ENCODE measurements at regions not wholly inside any gene's neighbourhood (a gene's known extent, or its start where the extent isn't known, plus 50 kb on each side); places are given as distances from the start of the nearest gene placed in this dataset.

DNA sequence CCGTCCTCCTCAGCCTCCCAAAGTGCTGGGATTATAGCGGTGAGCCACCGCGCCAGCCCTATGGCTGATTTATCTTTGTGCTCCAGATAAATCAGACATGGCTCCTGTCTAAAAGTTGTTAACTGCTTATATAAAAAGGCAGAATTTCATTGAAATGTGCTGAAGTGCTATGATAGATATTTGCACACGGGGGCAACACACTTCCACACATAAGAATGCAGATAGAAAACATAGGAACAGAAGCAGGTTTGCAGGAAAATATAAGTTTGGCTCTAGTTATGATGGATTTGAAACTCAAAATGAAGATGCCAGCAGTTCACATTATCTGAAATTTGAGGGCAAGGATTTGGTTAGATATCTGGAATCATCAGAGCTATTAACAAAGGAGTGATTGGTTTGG lies 163.1 kb upstream of the SLITRK2 start:
- H3K27me3 ChIP-seq (ENCODE audit: control insufficient read depth, insufficient read depth, low read length) = no peaks in the 10 kb centered on the region
- no peaks in the 10 kb centered on the region for H3K79me1 ChIP-seq (ENCODE audit: low read depth in 1 of 2, low read length in 2 of 2)
- no TSS peak for BruUV-seq (replicated peaks)
- no CpG with 5 or more reads among the region's 5 CpGs for WGBS, 2 experiments (ENCODE audit: extremely low coverage in 2 of 2, insufficient read length in 1 of 2)
- CTCF ChIA-PET = no interaction called here
- no peak overlapping the region for H4K91ac ChIP-seq (ENCODE audit: insufficient read depth, low read depth, low read length)
- H3K27ac ChIP-seq (ENCODE audit: insufficient read depth, low read length) = no peak overlapping the region
- no peak overlapping the region for H4K8ac ChIP-seq (ENCODE audit: low read depth in 2 of 2, low read length in 2 of 2)
- H2BK5ac ChIP-seq (ENCODE audit: low read depth, low read length, poor library complexity, severe bottlenecking) = no peak overlapping the region
- H3K23ac ChIP-seq (ENCODE audit: low read depth, low read length) = no peak overlapping the region
- no peaks in the 10 kb centered on the region for H4K20me1 ChIP-seq (ENCODE audit: insufficient read depth, low read length)
- H3K9ac ChIP-seq (ENCODE audit: low read depth, low read length) = no peak overlapping the region
- H2AFZ ChIP-seq (replicated peaks; ENCODE audit: low read length, poor library complexity) = no peak overlapping the region
- no peak overlapping the region for H3K4ac ChIP-seq (ENCODE audit: low read depth, low read length)
- no peak overlapping the region for H2BK120ac ChIP-seq (ENCODE audit: low read depth, low read length)
- in situ Hi-C loops (cut with MboI; ENCODE audit: low sequenced_read_pairs) (no loop called here), intact Hi-C loops (cut with micrococcal nuclease) (no loop called here), dilution Hi-C loops (cut with HindIII; ENCODE audit: low sequenced_read_pairs, unreplicated experiment) (no loop called here)
- no peak overlapping the region for H2AK5ac ChIP-seq (ENCODE audit: low read depth, low read length)
- no peaks in the 10 kb centered on the region for H3K9me1 ChIP-seq (ENCODE audit: insufficient read depth, low read length)
- no peaks in the 10 kb centered on the region for H3K36me3 ChIP-seq (ENCODE audit: control insufficient read depth, insufficient read depth, low read length)
- H3K56ac ChIP-seq (ENCODE audit: extremely low read depth, insufficient read depth, low read length) = no peak overlapping the region
- H3K4me1 ChIP-seq (ENCODE audit: control insufficient read depth, insufficient read depth, low read length) = no peaks in the 10 kb centered on the region
- ATAC-seq (ENCODE audit: low read depth) (no peak), DNase-seq (no peak)
- no peak overlapping the region for H4K5ac ChIP-seq (ENCODE audit: low read depth, low read length)
- H3K18ac ChIP-seq (ENCODE audit: low read depth, low read length) = no peak overlapping the region
- H3K4me3 ChIP-seq (ENCODE audit: insufficient read depth, low read depth, low read length) = no peak overlapping the region
- H2BK20ac ChIP-seq (ENCODE audit: low read depth, low read length) = no peak overlapping the region
- H3K9me3 ChIP-seq (ENCODE audit: control insufficient read depth, insufficient read depth, low read length) = no peaks in the 10 kb centered on the region
- POLR2A ChIA-PET (ENCODE audit: unreplicated experiment) = no interaction called here
- no peak overlapping the region for H2AK9ac ChIP-seq (replicated peaks; ENCODE audit: low read depth, low read length, poor library complexity)
- no peak overlapping the region for H2BK15ac ChIP-seq (ENCODE audit: low read depth, low read length)
- H3K4me2 ChIP-seq (ENCODE audit: low read depth, low read length) = no peak overlapping the region
- H3K14ac ChIP-seq (replicated peaks; ENCODE audit: low read depth, low read length) = no peak overlapping the region
- TF ChIP-seq BHLHE40 (IDR thresholded peaks at IDR 0.05; ENCODE audit: low read depth, low read length) (no peak), MAFK (IDR thresholded peaks at IDR 0.05; ENCODE audit: low read depth, low read length) (no peak), NFE2L2 (IDR thresholded peaks at IDR 0.05; ENCODE audit: low read depth, low read length) (no peak), RAD21 (IDR thresholded peaks at IDR 0.05; ENCODE audit: low read length) (no peak), POLR2A (IDR thresholded peaks at IDR 0.05; ENCODE audit: low read depth, low read length) (no peak)
- TF ChIP-seq, protein P1, sequence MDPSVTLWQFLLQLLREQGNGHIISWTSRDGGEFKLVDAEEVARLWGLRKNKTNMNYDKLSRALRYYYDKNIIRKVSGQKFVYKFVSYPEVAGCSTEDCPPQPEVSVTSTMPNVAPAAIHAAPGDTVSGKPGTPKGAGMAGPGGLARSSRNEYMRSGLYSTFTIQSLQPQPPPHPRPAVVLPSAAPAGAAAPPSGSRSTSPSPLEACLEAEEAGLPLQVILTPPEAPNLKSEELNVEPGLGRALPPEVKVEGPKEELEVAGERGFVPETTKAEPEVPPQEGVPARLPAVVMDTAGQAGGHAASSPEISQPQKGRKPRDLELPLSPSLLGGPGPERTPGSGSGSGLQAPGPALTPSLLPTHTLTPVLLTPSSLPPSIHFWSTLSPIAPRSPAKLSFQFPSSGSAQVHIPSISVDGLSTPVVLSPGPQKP (IDR thresholded peaks at IDR 0.05; ENCODE audit: borderline replicate concordance, low read depth, low read length) = no peak

Measured in IMR-90 (cell line).